Smooth muscle cell (in vitro differentiated cells): ENCODE measurements at regions not wholly inside any gene's neighbourhood (a gene's known extent, or its start where the extent isn't known, plus 50 kb on each side); places are given as distances from the start of the nearest gene placed in this dataset.

Source experiments
- DNase-seq: peaks from one replicate; lab custom pipeline; 2025; ENCODE audit not compliant: unreplicated experiment; lab: John Stamatoyannopoulos, UW
- H2AFZ ChIP-seq: fragments of 200-600 bp; sonication (generic); 2 replicates; pipeline ENCODE4 v1.6.0; 2016; ENCODE audit warnings: antibody characterized with exemption, low read depth, mild to moderate bottlenecking
- H3F3A ChIP-seq: fragments of 200-600 bp; sonication (generic); 2 replicates; pipeline ENCODE4 v1.6.0; 2017; ENCODE audit warnings: antibody characterized with exemption, low read depth
- H3K27ac ChIP-seq: fragments of 200-600 bp; sonication (generic); 2 replicates; pipeline ENCODE4 v1.5.1; 2016; ENCODE audit warnings: low read depth, mild to moderate bottlenecking
- H3K27me3 ChIP-seq: fragments of 200-600 bp; sonication (generic); 2 replicates; pipeline ENCODE4 v1.6.1; 2016; ENCODE audit warnings: low read depth, mild to moderate bottlenecking
- H3K36me3 ChIP-seq: fragments of 200-600 bp; sonication (generic); 2 replicates; pipeline ENCODE4 v1.5.1; 2016; ENCODE audit warnings: low read depth
- H3K4me1 ChIP-seq: fragments of 200-600 bp; sonication (generic); 2 replicates; pipeline ENCODE4 v1.5.1; 2016; ENCODE audit warnings: low read depth
- H3K4me2 ChIP-seq: fragments of 200-600 bp; sonication (generic); 2 replicates; pipeline ENCODE4 v1.6.0; 2016; ENCODE audit warnings: mild to moderate bottlenecking
- H3K4me3 ChIP-seq: fragments of 200-600 bp; sonication (generic); 2 replicates; pipeline ENCODE4 v1.5.1; 2016; ENCODE audit warnings: mild to moderate bottlenecking
- H3K79me2 ChIP-seq: fragments of 200-600 bp; sonication (generic); 2 replicates; pipeline ENCODE4 v1.6.0; 2016; ENCODE audit warnings: low read depth, mild to moderate bottlenecking
- H3K9ac ChIP-seq: fragments of 200-600 bp; sonication (generic); 2 replicates; pipeline ENCODE4 v1.6.0; 2016; ENCODE audit warnings: low read depth
- H3K9me3 ChIP-seq: fragments of 200-600 bp; sonication (generic); replicated peaks from 2 replicates; pipeline ENCODE4 v1.5.1; 2016; ENCODE audit warnings: low read depth
- H4K20me1 ChIP-seq: fragments of 200-600 bp; sonication (generic); 2 replicates; pipeline ENCODE4 v1.6.0; 2016; ENCODE audit warnings: low read depth
- WGBS: methylation state at CpG from one replicate; pipeline ENCODE4 v1.1.7; 2016; ENCODE audit warnings: low lambda C conversion rate; 5-methylcytosine and 5-hydroxymethylcytosine counted together
- TF ChIP-seq, protein P1 (sequence below): fragments of 200-600 bp; sonication (generic); IDR thresholded peaks from 2 replicates; pipeline ENCODE4 v1.5.1; 2017; ENCODE audit warnings: borderline replicate concordance, mild to moderate bottlenecking, antibody characterized with exemption; ENCODE audit not compliant: insufficient read depth, poor library complexity, severe bottlenecking

- Histone ChIP-seq H4K20me1 (no peaks in the 10 kb centered on the region), H3K9ac (no peak overlapping the region), H3K4me3 (no peak overlapping the region), H3K4me2 (peak overlapping the region; percentile 27), H3K9me3 (no peaks in the 10 kb centered on the region), H3K27ac (no peak overlapping the region), H3K4me1 (no peaks in the 10 kb centered on the region), H3K36me3 (no peaks in the 10 kb centered on the region), H3K79me2 (no peaks in the 10 kb centered on the region), H3K27me3 (no peaks in the 10 kb centered on the region), H3F3A (no peaks in the 10 kb centered on the region), H2AFZ (peak overlapping the region; percentile 58)
- 34% methylated on average over 2 of the region's 2 CpGs for WGBS
- TF ChIP-seq, protein P1, sequence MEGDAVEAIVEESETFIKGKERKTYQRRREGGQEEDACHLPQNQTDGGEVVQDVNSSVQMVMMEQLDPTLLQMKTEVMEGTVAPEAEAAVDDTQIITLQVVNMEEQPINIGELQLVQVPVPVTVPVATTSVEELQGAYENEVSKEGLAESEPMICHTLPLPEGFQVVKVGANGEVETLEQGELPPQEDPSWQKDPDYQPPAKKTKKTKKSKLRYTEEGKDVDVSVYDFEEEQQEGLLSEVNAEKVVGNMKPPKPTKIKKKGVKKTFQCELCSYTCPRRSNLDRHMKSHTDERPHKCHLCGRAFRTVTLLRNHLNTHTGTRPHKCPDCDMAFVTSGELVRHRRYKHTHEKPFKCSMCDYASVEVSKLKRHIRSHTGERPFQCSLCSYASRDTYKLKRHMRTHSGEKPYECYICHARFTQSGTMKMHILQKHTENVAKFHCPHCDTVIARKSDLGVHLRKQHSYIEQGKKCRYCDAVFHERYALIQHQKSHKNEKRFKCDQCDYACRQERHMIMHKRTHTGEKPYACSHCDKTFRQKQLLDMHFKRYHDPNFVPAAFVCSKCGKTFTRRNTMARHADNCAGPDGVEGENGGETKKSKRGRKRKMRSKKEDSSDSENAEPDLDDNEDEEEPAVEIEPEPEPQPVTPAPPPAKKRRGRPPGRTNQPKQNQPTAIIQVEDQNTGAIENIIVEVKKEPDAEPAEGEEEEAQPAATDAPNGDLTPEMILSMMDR = no peak
- no peak for DNase-seq
Observed at GRCh38 chr1:239960366-239960765, 131.3 kb upstream of the FMN2 start.

- DNase-seq = no peak
- Histone ChIP-seq H3K9ac (no peak overlapping the region), H3F3A (no peaks in the 10 kb centered on the region), H2AFZ (no peak overlapping the region), H3K4me3 (no peak overlapping the region), H3K9me3 (no peaks in the 10 kb centered on the region), H4K20me1 (no peaks in the 10 kb centered on the region), H3K36me3 (no peaks in the 10 kb centered on the region), H3K4me1 (no peaks in the 10 kb centered on the region), H3K27me3 (no peaks in the 10 kb centered on the region), H3K79me2 (no peaks in the 10 kb centered on the region), H3K4me2 (no peak overlapping the region), H3K27ac (no peak overlapping the region)
- WGBS = 44% methylated on average over 6 of the region's 6 CpGs
- TF ChIP-seq, protein P1 = no peak
Observed at GRCh38 chr1:239963856-239964255, 127.8 kb upstream of the FMN2 start.

DNA sequence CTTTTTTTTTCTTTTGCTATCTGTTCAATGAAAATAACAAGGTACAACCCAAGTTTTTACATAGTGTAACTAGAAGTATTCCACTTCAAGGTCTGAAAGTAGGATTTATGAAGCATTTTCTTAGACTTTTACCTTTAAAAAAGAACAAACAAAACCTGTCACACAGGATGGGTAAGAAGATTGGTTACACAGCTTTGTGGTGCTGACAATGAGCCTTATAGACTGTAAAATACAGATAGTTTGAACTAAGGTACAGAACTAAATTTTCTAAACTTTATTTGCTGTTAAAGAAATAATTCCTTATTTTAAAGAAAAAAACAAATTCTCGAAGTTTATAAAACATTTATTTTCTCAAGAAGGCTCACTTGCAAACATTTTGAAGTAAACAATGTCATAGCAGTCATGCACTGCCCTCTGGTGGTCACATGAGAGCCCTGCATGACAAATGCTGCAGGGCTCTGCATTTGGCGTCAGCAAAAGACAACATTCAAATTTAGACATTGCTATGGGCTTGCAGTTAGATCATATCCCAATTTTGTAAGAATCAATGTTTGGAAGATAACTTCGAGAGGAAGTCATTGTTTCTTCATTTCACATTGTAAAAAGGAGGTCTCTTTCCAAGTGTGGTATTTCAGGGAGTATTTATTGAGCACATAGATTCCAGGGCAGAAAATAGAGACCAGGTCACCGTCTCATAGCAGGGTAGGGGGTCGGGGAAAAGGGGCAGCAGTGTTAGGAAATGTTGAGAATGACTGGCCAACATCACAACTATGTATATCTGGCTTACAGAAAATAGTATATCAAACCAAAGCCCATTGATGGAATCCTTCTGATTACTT lies 115.3 kb upstream of the FMN2 start:
- no peaks in the 10 kb centered on the region for H3K36me3 ChIP-seq
- no peaks in the 10 kb centered on the region for H3K27me3 ChIP-seq
- H3K4me2 ChIP-seq = peak overlapping the region; percentile 40
- TF ChIP-seq, protein P1 = peak; percentile 99
- no peaks in the 10 kb centered on the region for H4K20me1 ChIP-seq
- H3K9me3 ChIP-seq = no peaks in the 10 kb centered on the region
- DNase-seq = no peak
- no peak overlapping the region for H3K9ac ChIP-seq
- no peak overlapping the region for H3K4me3 ChIP-seq
- no peaks in the 10 kb centered on the region for H3F3A ChIP-seq
- no peaks in the 10 kb centered on the region for H3K79me2 ChIP-seq
- H3K27ac ChIP-seq = no peak overlapping the region
- 37% methylated on average over 5 of the region's 5 CpGs for WGBS
- no peaks in the 10 kb centered on the region for H3K4me1 ChIP-seq
- H2AFZ ChIP-seq = peak overlapping the region; percentile 76

DNA sequence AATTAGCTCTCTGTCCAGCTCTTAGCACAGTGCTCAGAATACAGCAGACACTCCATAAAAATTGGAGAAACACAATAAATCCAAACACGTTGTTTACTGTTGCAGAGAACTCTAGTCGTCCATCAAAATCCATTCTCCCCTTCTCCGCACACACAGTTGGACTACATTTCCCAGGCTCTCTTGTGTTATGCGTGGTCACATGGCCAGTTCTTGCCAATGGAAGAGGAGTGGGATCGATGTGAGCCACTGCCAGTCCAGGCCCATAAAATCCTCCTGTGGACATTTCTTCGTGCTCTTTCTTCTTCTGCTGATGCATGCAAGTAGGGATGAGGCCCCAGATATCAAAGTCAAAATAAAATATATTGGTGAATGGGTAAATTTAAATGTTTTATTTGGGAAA lies 114.3 kb upstream of the FMN2 start:
- Histone ChIP-seq H3K9ac (no peak overlapping the region), H3K4me3 (no peak overlapping the region), H3K27ac (no peak overlapping the region), H3K4me2 (no peak overlapping the region), H3F3A (no peaks in the 10 kb centered on the region), H3K36me3 (no peaks in the 10 kb centered on the region), H3K27me3 (no peaks in the 10 kb centered on the region), H4K20me1 (no peaks in the 10 kb centered on the region), H3K4me1 (no peaks in the 10 kb centered on the region), H3K79me2 (no peaks in the 10 kb centered on the region), H2AFZ (no peak overlapping the region), H3K9me3 (no peaks in the 10 kb centered on the region)
- TF ChIP-seq, protein P1 = no peak
- DNase-seq = no peak
- WGBS = 71% methylated on average over 6 of the region's 6 CpGs
